Astrocyte of the cerebellum (primary cell): ENCODE measurements at regions not wholly inside any gene's neighbourhood (a gene's known extent, or its start where the extent isn't known, plus 50 kb on each side); places are given as distances from the start of the nearest gene placed in this dataset.

Experiments used
- DNase-seq: peaks from one replicate; pipeline ENCODE4 v3.0.0-alpha.2; 2011; ENCODE audit warnings: low read depth
- H3K4me3 ChIP-seq: 2 replicates; pipeline ENCODE4 v1.5.1; 2011; ENCODE audit warnings: mild to moderate bottlenecking, low read depth, low read length, moderate library complexity
- CTCF ChIP-seq: IDR thresholded peaks from 2 replicates; pipeline ENCODE4 v1.5.1; 2012; ENCODE audit warnings: low read length, low read depth, moderate library complexity, mild to moderate bottlenecking; ENCODE audit errors: missing control alignments
- in situ Hi-C: cut with HindIII; loops from 2 replicates; pipeline ENCODE4 v1.10.0; 2017; ENCODE audit warnings: low sequenced_read_pairs

GRCh38 chr10:4654496-4654895 lies 171.5 kb upstream of the AKR1E2 start:
- TF ChIP-seq CTCF: no peak
- no peak overlapping the region for H3K4me3 ChIP-seq
- no peak for DNase-seq
- in situ Hi-C loops: no loop called here

DNA sequence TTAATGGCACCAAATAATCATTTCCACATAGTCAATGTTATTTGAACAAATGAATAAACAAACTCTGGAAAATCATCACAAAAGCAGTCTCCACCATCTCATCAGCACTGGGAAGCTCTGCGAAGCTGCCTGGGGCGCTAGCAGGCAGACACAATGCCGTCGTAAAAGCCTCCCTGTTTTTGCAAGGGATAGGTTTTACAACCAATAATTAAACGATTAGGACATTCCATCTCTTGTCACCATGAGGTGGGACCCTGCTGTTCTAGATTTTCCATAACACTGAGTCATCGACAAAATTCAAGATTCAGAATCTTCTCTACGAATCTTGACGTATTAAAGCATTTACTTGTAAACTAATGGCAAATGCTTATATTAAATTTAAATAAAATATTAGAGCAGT lies 172.8 kb upstream of the AKR1E2 start:
- DNase-seq: no peak
- no peak overlapping the region for H3K4me3 ChIP-seq
- in situ Hi-C loops: no loop called here
- no peak for TF ChIP-seq CTCF

- no peak for DNase-seq
- in situ Hi-C loops: no loop called here
Measured at GRCh38 chr10:4652111-4653010, 173.6 kb upstream of the AKR1E2 start.

DNA sequence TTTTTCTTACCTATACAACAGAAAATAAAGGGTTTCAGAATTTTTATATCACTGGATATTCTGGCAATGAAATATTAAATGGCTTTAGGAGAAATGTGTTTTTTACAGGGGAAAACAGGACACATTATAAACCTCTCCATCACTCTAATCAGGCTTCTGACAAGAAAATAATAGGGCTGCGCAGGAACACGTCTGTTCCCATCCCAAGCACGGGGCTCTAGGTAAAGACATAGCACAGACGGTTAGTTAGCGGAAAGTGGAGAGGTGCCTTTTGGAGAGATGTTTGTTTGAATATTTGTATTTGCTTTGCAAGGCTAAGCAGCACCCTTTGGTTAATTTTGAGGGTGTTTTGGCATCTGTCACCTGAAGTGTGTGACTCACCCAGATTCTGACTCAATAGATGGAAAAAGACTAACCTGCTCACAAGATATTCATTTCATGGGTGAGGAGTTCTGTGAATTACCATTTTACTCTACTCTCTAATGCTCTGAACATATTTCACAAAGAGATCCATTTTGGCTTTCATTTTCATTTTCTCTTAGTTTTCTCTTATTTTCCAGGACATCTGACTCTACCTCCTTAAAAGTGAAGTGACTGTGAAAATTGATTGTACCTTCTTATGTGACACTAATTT lies 174.5 kb upstream of the AKR1E2 start:
- no peak overlapping the region for H3K4me3 ChIP-seq
- DNase-seq: no peak
- in situ Hi-C loops: no loop called here
- TF ChIP-seq CTCF: no peak

More at GRCh38 chr10:4652111-4653010, 173.6 kb upstream of the AKR1E2 start:
- no peak for TF ChIP-seq CTCF
- H3K4me3 ChIP-seq: no peak overlapping the region

DNA sequence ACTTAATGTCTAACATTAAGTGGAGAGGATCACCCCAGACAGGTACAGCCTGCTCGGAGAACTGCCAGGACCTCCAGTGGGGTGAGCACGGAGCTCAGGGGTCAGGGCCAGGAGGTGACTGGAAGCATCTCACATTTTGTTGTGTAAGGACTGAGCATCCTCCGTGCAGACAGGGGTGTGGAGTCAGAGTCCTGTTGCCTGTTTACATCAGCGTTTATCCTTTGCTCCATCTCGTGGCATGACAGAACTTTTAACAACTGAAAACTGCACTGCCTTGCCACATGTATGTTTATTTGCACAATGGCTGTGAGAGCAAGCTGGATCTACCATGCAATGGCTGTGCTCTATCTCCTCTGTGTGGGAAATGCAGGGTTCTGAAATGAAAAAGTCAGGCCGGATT lies 175.4 kb upstream of the AKR1E2 start:
- DNase-seq: no peak
- no peak overlapping the region for H3K4me3 ChIP-seq
- in situ Hi-C loops: no loop called here
- TF ChIP-seq CTCF: no peak

GRCh38 chr10:4649886-4650508 lies 176.0 kb upstream of the AKR1E2 start:
- TF ChIP-seq CTCF: no peak
- no peak overlapping the region for H3K4me3 ChIP-seq
- no peak for DNase-seq
- in situ Hi-C loops: no loop called here
